GM23248 (cell line): ENCODE measurements at regions not wholly inside any gene's neighbourhood (a gene's known extent, or its start where the extent isn't known, plus 50 kb on each side); places are given as distances from the start of the nearest gene placed in this dataset.

Source experiments
- EZH2 ChIP-seq: fragments of 200-600 bp; sonication (generic); IDR thresholded peaks from 2 replicates; pipeline ENCODE4 v1.6.1; 2018; ENCODE audit warnings: antibody characterized with exemption, mild to moderate bottlenecking; ENCODE audit not compliant: insufficient read depth, poor library complexity, severe bottlenecking
- EZH2phosphoT487 ChIP-seq: fragments of 200-600 bp; sonication (generic); IDR thresholded peaks from 2 replicates; pipeline ENCODE4 v1.6.1; 2018; ENCODE audit warnings: antibody characterized with exemption, moderate library complexity, mild to moderate bottlenecking, low read depth; ENCODE audit not compliant: insufficient read depth

GRCh38 chr3:28799084-28799483 lies 450.5 kb upstream of the AZI2 start:
- TF ChIP-seq EZH2 (no peak), EZH2phosphoT487 (no peak)
